B cell (primary cell): ENCODE measurements at regions not wholly inside any gene's neighbourhood (a gene's known extent, or its start where the extent isn't known, plus 50 kb on each side); places are given as distances from the start of the nearest gene placed in this dataset.

Experiments used
- ATAC-seq: fragments of 200-7000 bp; cut with Tn5 transposase; one replicate; pipeline ENCODE4 v1.10.0; 2021; ENCODE audit warnings: low read depth, mild to moderate bottlenecking, moderate number of reproducible peaks, moderate library complexity
- CTCF ChIA-PET: fragments of 350-600 bp; sonication (Branson Sonifier 250); formaldehyde crosslinking; loops from one replicate; lab custom pipeline; 2021; ENCODE audit warnings: antibody characterized with exemption, inconsistent platforms; lab: Charles Lee
- POLR2A ChIA-PET: fragments of 350-600 bp; sonication (Branson Sonifier 250); formaldehyde crosslinking; loops from one replicate; lab custom pipeline; 2021; ENCODE audit warnings: antibody characterized with exemption; lab: Charles Lee
- DNase-seq: peaks from one replicate; pipeline ENCODE4 v3.0.0; 2013
- H2AFZ ChIP-seq: 2 replicates; pipeline ENCODE4 v1.6.1; 2012; ENCODE audit warnings: mild to moderate bottlenecking, low read depth, low read length; ENCODE audit not compliant: insufficient read depth, poor library complexity, severe bottlenecking
- H3K27ac ChIP-seq, 2 donors: 1 replicate in 1 of 2; 2 replicates in 1 of 2; pipeline ENCODE4 v1.5.1; 2012 to 2013; ENCODE audit warnings: low read length in 2 of 2, mild to moderate bottlenecking in 2 of 2, moderate library complexity in 1 of 2
- H3K27me3 ChIP-seq, 4 experiments: fragments of 200-600 bp in 1 of 4; sonication (generic) in 1 of 4; replicated peaks in 1 of 4; 1 replicate in 2 of 4; 2 replicates in 2 of 4; pipeline versions ENCODE4 v1.6.1 to v1.7.0; 2013 to 2016; ENCODE audit warnings: low read length in 3 of 4, mild to moderate bottlenecking in 2 of 4, mixed read lengths in 1 of 4, moderate library complexity in 1 of 4; ENCODE audit not compliant: insufficient read depth in 4 of 4, control insufficient read depth in 3 of 4; ENCODE audit errors: control extremely low read depth in 1 of 4
- H3K36me3 ChIP-seq, 2 experiments: replicated peaks in 1 of 2; 1 replicate in 1 of 2; 2 replicates in 1 of 2; pipeline versions ENCODE4 v1.6.1 to v1.7.1; 2013; ENCODE audit warnings: low read length in 1 of 2; ENCODE audit not compliant: insufficient read depth in 2 of 2, control insufficient read depth in 1 of 2; ENCODE audit errors: control extremely low read depth in 1 of 2, extremely low read depth in 1 of 2
- H3K4me1 ChIP-seq, 2 donors: fragments of 200-600 bp in 1 of 2; sonication (generic) in 1 of 2; 1 replicate in 1 of 2; 2 replicates in 1 of 2; pipeline versions ENCODE4 v1.5.1 to v1.6.1; 2013 to 2017; ENCODE audit warnings: low read length in 2 of 2; ENCODE audit not compliant: control insufficient read depth in 2 of 2, insufficient read depth in 2 of 2
- H3K4me2 ChIP-seq: replicated peaks from 2 replicates; pipeline ENCODE3; 2012; ENCODE audit warnings: mild to moderate bottlenecking, low read depth, low read length; ENCODE audit not compliant: poor library complexity, severe bottlenecking
- H3K4me3 ChIP-seq, 5 experiments: fragments of 200-600 bp in 1 of 5; sonication (generic) in 1 of 5; 1 replicate in 3 of 5; 2 replicates in 2 of 5; pipeline versions ENCODE4 v1.5.1 to v1.7.0; 2011 to 2016; ENCODE audit warnings: low read length in 4 of 5, mild to moderate bottlenecking in 4 of 5, low read depth in 2 of 5, control low read depth in 1 of 5, moderate library complexity in 1 of 5; ENCODE audit not compliant: insufficient read depth in 1 of 5; ENCODE audit errors: control extremely low read depth in 1 of 5, extremely low read depth in 1 of 5
- H3K79me2 ChIP-seq: fragments of 200-600 bp; sonication (generic); one replicate; pipeline ENCODE4 v1.6.0; 2016; ENCODE audit warnings: low read length; ENCODE audit not compliant: control insufficient read depth, insufficient read depth
- H3K9ac ChIP-seq: fragments of 200-600 bp; sonication (generic); 2 replicates; pipeline ENCODE4 v1.6.1; 2017; ENCODE audit warnings: mild to moderate bottlenecking, low read length, moderate library complexity
- H3K9me3 ChIP-seq, 3 donors: one replicate each; pipeline versions ENCODE4 v1.6.1 to v1.7.1; 2013; ENCODE audit warnings: low read length in 2 of 3; ENCODE audit not compliant: control insufficient read depth in 2 of 3, insufficient read depth in 1 of 3; ENCODE audit errors: control extremely low read depth in 1 of 3
- H4K20me1 ChIP-seq: 2 replicates; pipeline ENCODE4 v1.6.0; 2012; ENCODE audit warnings: mild to moderate bottlenecking, low read length; ENCODE audit not compliant: insufficient read depth, control insufficient read depth, poor library complexity, severe bottlenecking
- H3K27ac Mint-ChIP-seq: one replicate; pipeline ENCODE4 v1.8.0; 2021; ENCODE audit warnings: mixed read lengths
- H3K27me3 Mint-ChIP-seq: one replicate; pipeline ENCODE4 v1.8.0; 2021; ENCODE audit warnings: mixed read lengths
- H3K4me1 Mint-ChIP-seq: one replicate; pipeline ENCODE4 v1.8.0; 2021; ENCODE audit warnings: mixed read lengths
- H3K4me3 Mint-ChIP-seq: one replicate; pipeline ENCODE4 v1.8.0; 2021; ENCODE audit warnings: mixed read lengths
- H3K9me3 Mint-ChIP-seq: one replicate; pipeline ENCODE4 v1.8.0; 2022; ENCODE audit warnings: mixed read lengths; ENCODE audit not compliant: insufficient read depth
- CTCF ChIP-seq: fragments of 200-600 bp; IDR thresholded peaks from one replicate; pipeline ENCODE4 v1.8.0; 2022; ENCODE audit warnings: antibody characterized with exemption, mild to moderate bottlenecking
- EZH2 ChIP-seq: IDR thresholded peaks from 2 replicates; pipeline ENCODE4 v1.6.1; 2012; ENCODE audit warnings: borderline replicate concordance, low read depth, mild to moderate bottlenecking, moderate library complexity, low read length; ENCODE audit not compliant: insufficient read depth, poor library complexity, severe bottlenecking
- WGBS: methylation state at CpG from one replicate; pipeline ENCODE4 v1.1.5; 2013; ENCODE audit warnings: missing lambda C conversion rate; ENCODE audit not compliant: insufficient coverage; 5-methylcytosine and 5-hydroxymethylcytosine counted together
- intact Hi-C: fragments of 100-400 bp; cut with micrococcal nuclease; formaldehyde crosslinking; loops from one replicate; pipeline ENCODE4 v1.10.0; 2022

DNA sequence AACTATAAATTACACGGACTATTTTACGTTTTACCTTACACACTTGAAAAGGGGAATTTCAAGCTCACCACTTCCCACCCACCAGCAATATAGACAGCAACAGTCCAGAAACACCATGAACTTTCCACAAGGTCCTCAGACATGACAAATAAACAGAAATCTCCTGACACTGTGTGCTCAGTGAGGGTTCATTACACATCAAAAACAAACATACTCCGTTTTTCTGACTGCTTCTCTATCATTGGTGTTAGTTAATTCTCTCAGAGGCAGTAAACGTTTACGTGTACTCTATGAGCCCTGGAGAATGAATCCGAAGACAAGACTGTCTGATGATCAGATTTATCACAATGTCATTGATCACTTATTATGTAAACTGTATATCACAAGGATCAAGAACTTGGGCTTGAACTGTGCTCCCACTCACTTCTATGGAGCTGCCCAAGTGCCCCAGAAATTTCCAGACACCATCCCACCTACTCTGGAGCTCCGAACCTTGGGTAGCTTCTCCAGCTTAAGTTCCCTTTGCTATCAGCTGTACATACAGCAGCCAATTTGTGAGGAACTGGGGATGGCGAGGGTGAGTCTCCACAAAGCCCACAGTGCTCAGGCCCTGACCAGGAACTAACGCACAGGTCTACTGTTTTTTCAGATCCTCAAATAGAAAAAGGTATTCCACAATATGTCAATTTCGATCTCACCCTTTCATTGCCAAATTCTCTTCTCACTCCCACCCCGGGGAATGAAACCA lies 86.0 kb downstream of the ALDH8A1 start:
- no peaks in the 10 kb centered on the region for H3K79me2 ChIP-seq
- Mint-ChIP-seq H3K27me3 (peaks cover 6% of the 10 kb centered on the region), H3K4me3 (no peak overlapping the region), H3K4me1 (no peaks in the 10 kb centered on the region), H3K9me3 (no peaks in the 10 kb centered on the region), H3K27ac (no peak overlapping the region)
- no peak overlapping the region for H3K4me3 ChIP-seq
- H3K36me3 ChIP-seq: no peaks in the 10 kb centered on the region
- no peak overlapping the region for H3K4me2 ChIP-seq
- POLR2A ChIA-PET: no interaction called here
- H3K27me3 ChIP-seq: no peaks in the 10 kb centered on the region
- H3K9ac ChIP-seq: no peak overlapping the region
- H2AFZ ChIP-seq: no peak overlapping the region
- H3K9me3 ChIP-seq: no peaks in the 10 kb centered on the region
- intact Hi-C loops: no loop called here
- no peak for ATAC-seq
- TF ChIP-seq EZH2 (no peak), CTCF (no peak)
- 84% methylated on average over 9 of the region's 11 CpGs for WGBS
- no peaks in the 10 kb centered on the region for H4K20me1 ChIP-seq
- no peak overlapping the region for H3K27ac ChIP-seq
- no peak for DNase-seq
- no peaks in the 10 kb centered on the region for H3K4me1 ChIP-seq
- CTCF ChIA-PET: interaction anchor here (0.6 kb wide), 1 partner anchor 94 kb away, joined by 3 read pairs; no protein-coding TSS in a partner anchor

- Mint-ChIP-seq H3K27ac (no peak overlapping the region), H3K27me3 (peaks cover 7% of the 10 kb centered on the region), H3K9me3 (no peaks in the 10 kb centered on the region), H3K4me3 (no peak overlapping the region), H3K4me1 (no peaks in the 10 kb centered on the region)
- DNase-seq: no peak
- POLR2A ChIA-PET: no interaction called here
- no peak overlapping the region for H3K27ac ChIP-seq
- H3K4me3 ChIP-seq: no peak overlapping the region
- H3K79me2 ChIP-seq: no peaks in the 10 kb centered on the region
- no peaks in the 10 kb centered on the region for H3K9me3 ChIP-seq
- no peak for TF ChIP-seq EZH2
- no peak for TF ChIP-seq CTCF
- no peak overlapping the region for H3K9ac ChIP-seq
- intact Hi-C loops: no loop called here
- H3K27me3 ChIP-seq: no peaks in the 10 kb centered on the region
- H3K36me3 ChIP-seq: no peaks in the 10 kb centered on the region
- ATAC-seq: no peak
- no peak overlapping the region for H2AFZ ChIP-seq
- no peak overlapping the region for H3K4me2 ChIP-seq
- CTCF ChIA-PET: no interaction called here
- WGBS: 75% methylated on average over 3 of the region's 3 CpGs
- no peaks in the 10 kb centered on the region for H3K4me1 ChIP-seq
- H4K20me1 ChIP-seq: no peaks in the 10 kb centered on the region
Observed at GRCh38 chr6:134854366-134854765, 95.5 kb downstream of the ALDH8A1 start.
